A549 (cell line): ENCODE measurements at regions not wholly inside any gene's neighbourhood (a gene's known extent, or its start where the extent isn't known, plus 50 kb on each side); places are given as distances from the start of the nearest gene placed in this dataset.

ENCODE experiments used
- ATAC-seq, 2 experiments: fragments of 200-7000 bp in 1 of 2; fragments of >200 bp in 1 of 2; cut with Nextera tagmentation in 1 of 2; cut with Tn5 transposase in 1 of 2; 3 replicates each; pipeline versions ENCODE4 v1.8.0 to v1.9.1; 2018 to 2020; ENCODE audit warnings: mild to moderate bottlenecking in 1 of 2, moderate library complexity in 1 of 2
- CTCF ChIA-PET: fragments of 300-600 bp; sonication (Branson Sonifier 250); formaldehyde crosslinking; extraction: SDS; loops from one replicate; lab custom pipeline; 2021; ENCODE audit warnings: antibody characterized with exemption, inconsistent platforms; lab: Yijun Ruan, JAX
- POLR2A ChIA-PET: fragments of 350-600 bp; formaldehyde crosslinking; extraction: SDS; loops from one replicate; lab custom pipeline; 2021; ENCODE audit warnings: antibody characterized with exemption, inconsistent platforms; lab: Yijun Ruan, JAX
- DNase-seq, 2 experiments: peaks; one replicate each; pipeline versions ENCODE4 v3.0.0 to v3.0.0-alpha.2; 2011 to 2016; ENCODE audit warnings: low read depth in 1 of 2, low spot score in 1 of 2
- FAIRE-seq: peaks from 2 replicates; lab custom pipeline; 2011; peaks lifted over from hg19 to GRCh38; lab: Jason Lieb, UNC
- H3K27ac ChIP-seq, 2 experiments: fragments of >200 bp; sonication (Bioruptor Twin); formaldehyde crosslinking; 3 replicates each; pipeline ENCODE4 v1.5.1; 2016 to 2017
- H3K4me1 ChIP-seq: fragments of >200 bp; sonication (Bioruptor Twin); formaldehyde crosslinking; 3 replicates; pipeline ENCODE4 v1.6.1; 2016
- H3K4me2 ChIP-seq: fragments of >200 bp; sonication (Bioruptor Twin); formaldehyde crosslinking; 3 replicates; pipeline ENCODE4 v1.6.1; 2016
- H3K4me3 ChIP-seq: fragments of >200 bp; sonication (Bioruptor Twin); formaldehyde crosslinking; 3 replicates; pipeline ENCODE4 v1.5.1; 2016
- H3K9me3 ChIP-seq: fragments of >200 bp; sonication (Bioruptor Twin); formaldehyde crosslinking; 3 replicates; pipeline ENCODE4 v1.6.1; 2016
- CBX8 ChIP-seq: fragments of 200-600 bp; sonication (generic); IDR thresholded peaks from 2 replicates; pipeline ENCODE4 v1.6.1; 2016
- CHD4 ChIP-seq: fragments of 200-600 bp; sonication (generic); IDR thresholded peaks from 2 replicates; pipeline ENCODE4 v1.6.1; 2016; ENCODE audit warnings: antibody characterized with exemption, mild to moderate bottlenecking, borderline replicate concordance
- EHF ChIP-seq: fragments of 250-450 bp; sonication (Bioruptor Pico); IDR thresholded peaks from 2 replicates; pipeline ENCODE4 v1.5.0; 2020; ENCODE audit warnings: mild to moderate bottlenecking
- ELK1 ChIP-seq: fragments of 150-350 bp; IDR thresholded peaks from 2 replicates; pipeline ENCODE4 v1.6.1; 2014; ENCODE audit warnings: low read depth, mild to moderate bottlenecking, low read length
- ESRRA ChIP-seq: fragments of 150-350 bp; IDR thresholded peaks from 2 replicates; pipeline ENCODE4 v1.6.1; 2014; ENCODE audit warnings: mild to moderate bottlenecking, low read length, borderline replicate concordance
- FOSB ChIP-seq: fragments of 250-450 bp; sonication (Bioruptor Pico); IDR thresholded peaks from 2 replicates; pipeline ENCODE4 v1.5.0; 2020; ENCODE audit warnings: mild to moderate bottlenecking, moderate library complexity
- FOXS1 ChIP-seq: fragments of 250-450 bp; sonication (Bioruptor Pico); IDR thresholded peaks from 2 replicates; pipeline ENCODE4 v1.5.0; 2020; ENCODE audit warnings: mild to moderate bottlenecking, moderate library complexity
- GATA3 ChIP-seq: IDR thresholded peaks from 2 replicates; pipeline ENCODE4 v1.6.1; 2012; ENCODE audit warnings: borderline replicate concordance
- HOXA7 ChIP-seq: fragments of 250-450 bp; sonication (Bioruptor Pico); IDR thresholded peaks from 2 replicates; pipeline ENCODE4 v1.5.0; 2020; ENCODE audit warnings: mild to moderate bottlenecking, moderate library complexity
- HOXB13 ChIP-seq: fragments of 250-450 bp; sonication (Bioruptor Pico); IDR thresholded peaks from 2 replicates; pipeline ENCODE4 v1.5.0; 2020; ENCODE audit warnings: low read depth, mild to moderate bottlenecking, moderate library complexity
- HOXB5 ChIP-seq: fragments of 250-450 bp; sonication (Bioruptor Pico); IDR thresholded peaks from 2 replicates; pipeline ENCODE4 v1.5.0; 2020; ENCODE audit warnings: mild to moderate bottlenecking, moderate library complexity
- NFE2L2 ChIP-seq: fragments of 150-350 bp; conservative IDR thresholded peaks from 2 replicates; pipeline ENCODE4 v1.6.1; 2014; ENCODE audit warnings: low read length
- NPAS2 ChIP-seq: fragments of 250-450 bp; sonication (Bioruptor Pico); IDR thresholded peaks from 2 replicates; pipeline ENCODE4 v1.8.0; 2022; ENCODE audit warnings: mild to moderate bottlenecking, moderate library complexity, borderline replicate concordance
- PHF8 ChIP-seq: fragments of 200-600 bp; sonication (generic); IDR thresholded peaks from 2 replicates; pipeline ENCODE4 v1.6.1; 2016; ENCODE audit warnings: low read depth, mild to moderate bottlenecking, antibody characterized with exemption, moderate library complexity, borderline replicate concordance
- POLR2A ChIP-seq: IDR thresholded peaks from 2 replicates; pipeline ENCODE4 v1.6.1; 2012; ENCODE audit warnings: mild to moderate bottlenecking, low read length
- POLR2AphosphoS2 ChIP-seq: conservative IDR thresholded peaks from 2 replicates; pipeline ENCODE4 v1.6.1; 2012; ENCODE audit warnings: low read length, improper control_type of control experiment, inconsistent platforms
- RAD21 ChIP-seq, 2 experiments: fragments of >200 bp in 1 of 2; sonication (Bioruptor Twin) in 1 of 2; formaldehyde crosslinking in 1 of 2; IDR thresholded peaks in 1 of 2; conservative IDR thresholded peaks in 1 of 2; 2 replicates in 1 of 2; 3 replicates in 1 of 2; pipeline ENCODE4 v1.6.1; 2012 to 2018; ENCODE audit warnings: inconsistent platforms in 1 of 2
- RFX5 ChIP-seq: fragments of 450-650 bp; IDR thresholded peaks from 2 replicates; pipeline ENCODE4 v1.7.1; 2014; ENCODE audit warnings: antibody characterized with exemption, mild to moderate bottlenecking, moderate library complexity
- RNF2 ChIP-seq: fragments of 200-600 bp; sonication (generic); IDR thresholded peaks from 2 replicates; pipeline ENCODE4 v1.6.1; 2016; ENCODE audit warnings: low read depth, mild to moderate bottlenecking, antibody characterized with exemption, moderate library complexity, borderline replicate concordance
- TFCP2L1 ChIP-seq: fragments of 250-450 bp; sonication (Bioruptor Pico); IDR thresholded peaks from 2 replicates; pipeline ENCODE4 v1.5.0; 2021; ENCODE audit warnings: mild to moderate bottlenecking
- TP53 ChIP-seq: fragments of 250-450 bp; sonication (Bioruptor Pico); IDR thresholded peaks from 2 replicates; pipeline ENCODE4 v1.5.0; 2021; ENCODE audit warnings: mild to moderate bottlenecking, moderate library complexity
- ZC3H11A ChIP-seq: fragments of 450-650 bp; IDR thresholded peaks from 2 replicates; pipeline ENCODE4 v1.6.1; 2014; ENCODE audit warnings: antibody characterized with exemption, mild to moderate bottlenecking
- ZFP36 ChIP-seq: fragments of 450-650 bp; IDR thresholded peaks from 2 replicates; pipeline ENCODE4 v1.6.1; 2014; ENCODE audit warnings: borderline replicate concordance; ENCODE audit not compliant: partially characterized antibody
- ZNF302 ChIP-seq: fragments of 250-450 bp; sonication (Bioruptor Pico); IDR thresholded peaks from 2 replicates; pipeline ENCODE4 v1.9.0; 2021; ENCODE audit warnings: inconsistent platforms, mild to moderate bottlenecking, moderate library complexity
- WGBS: methylation state at CpG from one replicate; pipeline ENCODE4 v1.1.6; 2017; ENCODE audit errors: missing lambda C conversion rate; 5-methylcytosine and 5-hydroxymethylcytosine counted together
- TF ChIP-seq, protein P1 (sequence below): IDR thresholded peaks from 2 replicates; pipeline ENCODE4 v1.6.1; 2012
- TF ChIP-seq, protein P2 (sequence below): IDR thresholded peaks from 2 replicates; pipeline ENCODE4 v1.6.1; 2012; ENCODE audit warnings: low read depth, borderline replicate concordance

DNA sequence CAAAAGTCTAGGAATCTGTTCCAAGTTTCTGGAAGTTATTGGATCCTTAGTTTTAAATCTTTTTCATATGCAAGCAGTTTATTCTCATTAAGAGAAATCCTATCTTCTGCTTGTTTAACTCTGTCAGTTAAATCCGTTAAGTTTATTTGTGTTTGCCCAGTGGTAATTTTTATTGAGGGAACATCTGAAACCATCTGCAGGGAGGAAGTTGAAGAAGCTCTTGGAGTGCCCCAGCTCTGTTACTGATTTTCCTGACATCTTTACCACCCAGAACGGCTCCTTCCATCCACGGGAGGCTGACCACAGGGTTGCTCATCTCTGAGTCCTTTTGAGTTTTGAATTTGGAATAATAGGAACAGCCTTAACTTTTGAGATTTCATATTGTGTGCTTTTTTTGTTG, 99.9 kb upstream of the ZNF618 start:
- WGBS, result 31% methylated on average over 3 of the region's 3 CpGs
- Histone ChIP-seq H3K9me3 (no peaks in the 10 kb centered on the region), H3K4me2 (no peak overlapping the region)
- ATAC-seq, result no peak
- TF ChIP-seq RAD21 (conservative IDR thresholded peaks at IDR 0.05 in 1 of 2, IDR thresholded peaks at IDR 0.05 in 1 of 2) (no peak), HOXA7 (CRISPR knock-in tag) (no peak), POLR2AphosphoS2 (no peak), ESRRA (no peak), TP53 (CRISPR knock-in tag) (no peak), NFE2L2 (no peak), PHF8 (no peak)
- TF ChIP-seq, all 56 proteins: peak for 0
- H3K27ac ChIP-seq, result no peak overlapping the region
- no peak for FAIRE-seq
- H3K4me1 ChIP-seq, result no peaks in the 10 kb centered on the region
- CTCF ChIA-PET, result no interaction called here
- DNase-seq, result no peak
- POLR2A ChIA-PET, result no interaction called here
- H3K4me3 ChIP-seq, result no peak overlapping the region

DNA sequence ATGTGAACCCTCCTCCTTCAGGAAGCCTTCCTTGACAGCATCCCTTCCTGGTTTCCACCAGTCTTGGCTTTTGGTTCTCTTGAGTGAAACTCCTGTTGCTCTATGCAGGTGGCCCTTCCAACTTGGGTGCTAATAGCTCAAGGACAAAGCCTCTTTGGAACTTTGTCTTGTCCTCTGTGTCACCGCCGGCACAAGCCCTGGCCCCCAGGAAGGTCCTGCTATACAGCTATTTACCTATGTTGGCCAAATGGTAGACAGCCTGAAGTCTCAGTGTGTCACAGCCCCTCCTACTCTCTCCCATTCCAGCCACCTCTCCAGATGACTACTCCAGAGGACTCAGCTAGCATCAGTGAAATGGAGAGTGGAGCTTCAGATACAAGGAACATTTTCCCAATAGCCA, 94.7 kb upstream of the ZNF618 start:
- TF ChIP-seq HOXB5 (no peak), EHF (CRISPR knock-in tag) (no peak), GATA3 (no peak), POLR2AphosphoS2 (no peak), CHD4 (no peak), ZC3H11A (no peak), CBX8 (no peak), FOXS1 (CRISPR knock-in tag) (no peak), ZNF302 (CRISPR knock-in tag) (no peak), ZFP36 (no peak), NPAS2 (CRISPR knock-in tag) (no peak), POLR2A (no peak), RFX5 (no peak), FOSB (CRISPR knock-in tag) (no peak), HOXB13 (CRISPR knock-in tag) (no peak), RNF2 (no peak), ELK1 (no peak), TFCP2L1 (no peak)
- TF ChIP-seq, protein P1, sequence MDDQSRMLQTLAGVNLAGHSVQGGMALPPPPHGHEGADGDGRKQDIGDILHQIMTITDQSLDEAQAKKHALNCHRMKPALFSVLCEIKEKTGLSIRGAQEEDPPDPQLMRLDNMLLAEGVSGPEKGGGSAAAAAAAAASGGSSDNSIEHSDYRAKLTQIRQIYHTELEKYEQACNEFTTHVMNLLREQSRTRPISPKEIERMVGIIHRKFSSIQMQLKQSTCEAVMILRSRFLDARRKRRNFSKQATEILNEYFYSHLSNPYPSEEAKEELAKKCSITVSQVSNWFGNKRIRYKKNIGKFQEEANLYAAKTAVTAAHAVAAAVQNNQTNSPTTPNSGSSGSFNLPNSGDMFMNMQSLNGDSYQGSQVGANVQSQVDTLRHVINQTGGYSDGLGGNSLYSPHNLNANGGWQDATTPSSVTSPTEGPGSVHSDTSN, result no peak
- TF ChIP-seq, protein P2, sequence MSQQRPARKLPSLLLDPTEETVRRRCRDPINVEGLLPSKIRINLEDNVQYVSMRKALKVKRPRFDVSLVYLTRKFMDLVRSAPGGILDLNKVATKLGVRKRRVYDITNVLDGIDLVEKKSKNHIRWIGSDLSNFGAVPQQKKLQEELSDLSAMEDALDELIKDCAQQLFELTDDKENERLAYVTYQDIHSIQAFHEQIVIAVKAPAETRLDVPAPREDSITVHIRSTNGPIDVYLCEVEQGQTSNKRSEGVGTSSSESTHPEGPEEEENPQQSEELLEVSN, result no peak
- 79% methylated on average over 2 of the region's 2 CpGs for WGBS
- ATAC-seq (no peak), DNase-seq (no peak), FAIRE-seq (no peak)
- Histone ChIP-seq H3K4me2 (no peak overlapping the region), H3K4me1 (no peaks in the 10 kb centered on the region), H3K9me3 (no peaks in the 10 kb centered on the region), H3K27ac (no peak overlapping the region), H3K4me3 (no peak overlapping the region)
- ChIA-PET CTCF (interaction anchor here (2.3 kb wide), 1 partner anchor 26 kb away, joined by 9 read pairs; no protein-coding TSS in a partner anchor), POLR2A (no interaction called here)
